ENCODE measurements at regions not wholly inside any gene's neighbourhood (a gene's known extent, or its start where the extent isn't known, plus 50 kb on each side); places are given as distances from the start of the nearest gene placed in this dataset.

GRCh38 chr22:27329131-27329850, 472.3 kb downstream of the MN1 start:
- no peak for DNase-seq

DNA sequence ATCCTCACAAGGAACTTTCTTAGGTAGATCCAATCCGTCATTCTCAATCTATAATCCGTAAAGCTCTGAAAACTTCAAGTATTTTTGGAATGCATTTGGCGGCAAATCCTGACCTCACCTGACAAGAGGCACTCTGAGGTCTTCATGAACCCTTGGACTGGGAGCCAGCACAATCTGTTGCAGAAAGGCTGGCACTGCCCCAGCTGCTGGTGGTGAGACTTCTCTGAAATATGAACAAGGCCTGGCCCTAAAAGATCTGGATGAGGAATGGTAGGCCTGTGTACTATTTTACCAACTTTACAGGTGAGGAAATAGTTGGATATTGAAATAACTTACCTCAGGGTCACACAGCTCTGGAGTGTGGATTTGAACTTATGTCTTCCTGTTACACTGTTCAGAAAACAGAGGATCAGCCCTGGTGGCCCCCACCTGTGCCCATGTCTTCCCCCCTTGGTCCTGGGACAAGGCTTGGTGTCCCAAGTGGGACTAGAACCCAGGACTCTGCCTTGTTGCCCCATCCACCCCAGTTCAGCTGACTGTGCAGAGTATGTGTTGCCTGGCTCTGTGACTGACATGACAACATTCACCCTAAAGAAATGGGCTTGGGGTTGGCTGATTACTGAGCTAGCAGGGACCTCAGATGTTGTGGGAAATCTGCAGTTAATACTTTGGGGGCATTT, 471.4 kb downstream of the MN1 start:
- no peak for DNase-seq

GRCh38 chr22:27331526-27332281, 469.9 kb downstream of the MN1 start:
- DNase-seq, result no peak

GRCh38 chr22:27335102-27335660, 466.4 kb downstream of the MN1 start:
- DNase-seq, result no peak

DNA sequence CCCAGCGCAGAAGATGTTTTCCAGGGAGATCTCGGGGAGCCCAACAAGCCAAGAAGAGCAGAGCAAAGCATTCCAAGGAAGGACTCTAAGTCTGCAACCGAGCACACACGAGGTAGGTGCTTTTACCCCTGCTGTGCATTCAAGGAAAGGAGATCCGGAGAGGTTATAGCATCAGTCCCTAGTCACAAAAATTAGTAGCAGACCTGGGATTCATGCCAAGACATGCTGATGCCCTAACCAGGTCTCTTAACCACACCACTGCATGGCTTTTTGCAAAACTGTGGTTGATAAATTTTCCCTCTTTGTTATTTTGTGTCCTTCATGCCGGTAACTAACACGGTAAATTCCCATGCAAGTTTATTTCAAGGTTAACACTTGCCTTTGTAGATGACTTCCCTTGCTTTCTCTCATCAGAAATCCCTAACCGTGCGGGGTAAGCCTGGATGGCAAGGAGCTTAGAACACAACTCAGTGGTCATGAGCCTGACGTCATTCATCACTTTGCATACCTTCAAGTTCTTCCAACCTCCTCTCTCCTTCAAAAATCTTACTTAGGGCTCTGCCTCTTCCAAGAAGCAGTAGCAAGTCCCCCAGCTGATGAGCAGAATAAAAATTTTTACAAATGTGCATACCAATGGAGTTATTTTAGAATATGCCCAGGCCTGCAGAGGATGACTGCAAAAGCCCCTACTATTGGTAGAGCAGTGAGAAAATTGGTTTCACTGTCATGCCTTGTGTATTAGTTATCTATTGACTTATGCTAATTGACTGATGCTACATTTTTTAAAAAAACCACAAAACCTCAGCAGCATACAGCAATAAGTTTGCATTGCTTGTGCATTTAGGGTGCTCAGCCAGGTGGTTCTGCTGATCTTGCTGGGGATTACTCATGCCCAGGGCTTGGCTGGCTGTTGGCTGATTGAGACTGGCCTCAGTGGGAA, 465.1 kb downstream of the MN1 start:
- no peak for DNase-seq

DNA sequence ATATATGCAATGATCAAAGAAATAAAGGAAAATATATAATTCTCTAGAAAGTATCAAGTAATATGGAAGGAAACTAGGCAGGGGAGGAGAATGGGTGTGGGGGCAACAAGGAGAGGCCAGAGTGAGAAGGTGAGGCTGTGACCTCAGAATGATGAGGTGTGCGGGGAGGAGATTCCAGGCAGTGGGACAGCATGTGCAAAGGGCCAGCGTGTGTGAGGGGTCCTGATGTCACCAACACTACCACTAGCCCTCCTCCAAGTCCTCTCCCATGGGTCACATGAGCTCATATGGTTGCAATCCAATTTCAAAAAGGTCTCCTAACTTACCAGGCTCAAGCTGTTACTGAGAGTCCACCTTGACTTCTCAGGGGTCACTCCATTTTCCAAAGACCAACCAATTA, 463.9 kb downstream of the MN1 start:
- DNase-seq, result no peak

DNA sequence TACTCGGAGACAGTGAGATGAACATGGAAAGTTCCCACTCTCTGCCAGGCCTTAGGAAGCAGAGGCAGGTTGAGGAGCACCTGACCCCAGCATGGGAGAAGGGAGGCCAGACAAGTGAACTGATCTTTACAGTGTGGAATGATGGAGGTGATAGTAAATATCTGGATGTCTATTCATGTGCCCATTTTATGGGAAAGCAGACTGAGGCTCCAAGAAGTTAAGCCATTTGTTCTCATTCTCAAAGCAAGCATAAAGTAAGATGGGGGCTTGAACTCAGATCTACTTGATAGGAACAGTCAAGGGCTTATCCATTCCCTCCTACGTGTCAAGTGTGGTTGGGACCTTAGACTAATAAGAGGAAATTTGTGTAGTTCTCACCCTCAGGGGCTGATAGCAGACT, 461.5 kb downstream of the MN1 start:
- DNase-seq, result no peak

- no peak for DNase-seq
Observed at GRCh38 chr22:27344546-27344945, 457.0 kb downstream of the MN1 start.

- no peak for DNase-seq
Observed at GRCh38 chr22:27345691-27346090, 455.9 kb downstream of the MN1 start.

GRCh38 chr22:27347951-27348350, 453.6 kb downstream of the MN1 start:
- no peak for DNase-seq

- DNase-seq, result no peak
Observed at GRCh38 chr22:27348634-27349033, 452.9 kb downstream of the MN1 start.

GRCh38 chr22:27349456-27349855, 452.1 kb downstream of the MN1 start:
- no peak for DNase-seq

DNA sequence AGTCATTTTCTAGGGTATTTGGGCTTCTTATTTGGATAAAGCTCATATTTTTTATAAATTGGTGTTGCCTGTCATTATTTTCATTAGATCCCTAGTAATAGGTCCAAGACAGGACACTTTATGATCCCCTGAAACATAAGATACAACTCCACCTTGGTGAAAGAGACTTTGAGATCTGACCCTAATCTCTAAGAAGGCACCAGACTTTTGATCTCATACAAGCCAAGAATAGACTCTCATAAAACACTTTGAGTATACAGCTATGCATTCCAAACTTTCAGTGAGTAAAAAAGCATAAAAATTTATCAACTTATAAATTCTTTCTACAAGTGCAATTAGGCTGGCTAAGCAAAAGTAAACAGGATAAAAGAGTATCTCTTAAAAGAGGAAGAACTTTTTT, 451.2 kb downstream of the MN1 start:
- DNase-seq, result no peak

DNA sequence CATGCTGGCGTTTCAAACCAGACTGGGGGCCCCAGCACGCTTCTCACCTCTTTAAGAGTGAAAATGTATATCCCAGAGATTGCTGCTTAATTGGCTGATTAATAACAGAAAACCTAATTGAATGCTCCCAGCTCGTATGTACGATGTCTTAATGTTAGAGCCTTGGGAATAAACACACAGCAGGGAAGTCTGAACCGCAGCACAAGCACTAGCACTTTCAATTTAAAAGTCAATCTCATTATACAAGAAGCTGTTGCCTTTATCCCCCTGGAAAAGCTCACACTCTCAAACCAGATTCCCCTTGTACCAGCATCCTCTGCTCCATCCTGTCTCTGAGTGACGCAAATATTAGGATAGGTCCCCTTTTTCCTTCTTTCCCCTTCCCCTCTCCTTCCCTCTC, 449.1 kb downstream of the MN1 start:
- no peak for DNase-seq

DNA sequence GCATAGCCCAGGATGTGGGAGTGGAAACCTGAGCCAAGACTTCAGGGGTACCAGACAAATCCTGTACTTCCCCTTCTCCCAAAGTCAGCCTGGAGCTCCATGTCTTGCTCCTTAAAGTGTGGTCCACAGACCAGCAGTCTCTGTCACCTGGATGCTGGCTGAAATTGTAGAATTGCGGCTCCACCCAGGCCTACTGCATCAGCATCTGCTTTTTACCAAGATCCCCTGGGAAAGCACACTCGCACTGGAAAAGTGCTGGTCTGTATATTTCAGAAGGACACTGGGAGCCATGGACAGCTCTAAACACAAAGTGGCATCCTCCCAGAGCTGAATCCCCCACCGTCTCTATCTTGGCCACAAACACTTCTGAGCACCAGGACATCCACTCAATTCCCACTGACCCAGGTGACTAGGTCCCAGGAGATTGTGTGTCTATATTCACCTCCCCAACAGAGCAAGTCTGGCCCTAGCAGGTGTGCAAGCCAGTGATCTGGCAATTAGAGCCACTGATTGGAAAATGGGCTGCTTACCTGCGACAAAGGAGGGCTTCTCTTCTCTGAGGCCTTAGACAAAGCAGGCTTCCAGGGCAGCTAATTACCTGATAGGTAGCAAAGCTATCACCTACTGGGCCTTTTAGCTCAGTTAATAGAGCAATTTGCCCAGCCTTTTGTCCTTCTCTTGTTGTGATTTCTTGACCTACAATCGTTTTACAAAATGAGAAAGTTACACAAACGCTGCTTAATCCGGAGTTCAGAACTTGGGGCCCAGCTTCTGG, 443.3 kb downstream of the MN1 start:
- no peak for DNase-seq

GRCh38 chr22:27370269-27370668, 431.3 kb downstream of the MN1 start:
- DNase-seq, result no peak

DNA sequence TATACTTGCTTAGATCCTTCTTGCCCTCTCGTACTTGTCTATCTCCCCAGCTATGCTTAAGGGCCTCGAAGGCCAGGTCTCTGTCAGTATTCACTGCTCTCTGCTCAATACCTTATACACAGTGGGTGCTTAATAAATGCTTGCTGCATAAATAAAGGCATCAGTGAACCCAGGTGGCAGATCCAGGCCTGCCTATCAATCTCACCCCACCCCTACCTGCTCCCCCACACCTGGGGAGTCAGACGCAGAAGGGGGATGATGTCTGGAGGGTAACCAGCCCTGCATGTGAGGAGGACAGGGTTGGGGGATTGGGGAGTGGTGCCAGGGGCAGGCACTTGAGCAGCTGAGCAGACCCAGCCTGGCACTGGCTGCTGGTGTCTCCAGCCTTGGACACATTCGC, 430.6 kb downstream of the MN1 start:
- no peak for DNase-seq

GRCh38 chr22:27372364-27372763, 429.2 kb downstream of the MN1 start:
- no peak for DNase-seq

GRCh38 chr22:27372969-27373670, 428.4 kb downstream of the MN1 start:
- DNase-seq, result no peak

- DNase-seq, result no peak
Observed at GRCh38 chr22:27377501-27378295, 423.9 kb downstream of the MN1 start.

Measured in activated effector memory CD4-positive, alpha-beta T cell treated with anti-CD3 and anti-CD28 coated beads, Interleukin-2, amount 50 U/mL, for 16 hours (primary cell).